Dermis microvascular lymphatic vessel endothelial cell (primary cell): ENCODE measurements at regions not wholly inside any gene's neighbourhood (a gene's known extent, or its start where the extent isn't known, plus 50 kb on each side); places are given as distances from the start of the nearest gene placed in this dataset.

ENCODE experiments used
- DNase-seq, 2 donors: peaks; one replicate each; pipeline versions ENCODE4 v3.0.0 to v3.0.0-alpha.2; 2010; ENCODE audit warnings: low read depth in 2 of 2

- no peak for DNase-seq
Measured at GRCh38 chr5:27377626-27378025, 339.2 kb upstream of the CDH9 start.

GRCh38 chr5:27353970-27354369 is 315.6 kb upstream of the CDH9 start:
- no peak for DNase-seq

- no peak for DNase-seq
Measured at GRCh38 chr5:27353540-27353939, 315.2 kb upstream of the CDH9 start.

GRCh38 chr5:27341342-27341741 is 303.0 kb upstream of the CDH9 start:
- DNase-seq = no peak

GRCh38 chr5:27336817-27337216 is 298.4 kb upstream of the CDH9 start:
- DNase-seq = no peak

- DNase-seq = no peak
Measured at GRCh38 chr5:27328480-27328879, 290.1 kb upstream of the CDH9 start.

- DNase-seq = no peak
Measured at GRCh38 chr5:27325513-27325912, 287.1 kb upstream of the CDH9 start.

GRCh38 chr5:27318701-27319100 is 280.3 kb upstream of the CDH9 start:
- DNase-seq = no peak

GRCh38 chr5:27316271-27316650 is 277.9 kb upstream of the CDH9 start:
- no peak for DNase-seq

- DNase-seq = no peak
Measured at GRCh38 chr5:27315363-27316270, 277.2 kb upstream of the CDH9 start.

- DNase-seq = no peak
Measured at GRCh38 chr5:27313549-27313948, 275.2 kb upstream of the CDH9 start.

GRCh38 chr5:27312291-27312893 is 274.0 kb upstream of the CDH9 start:
- DNase-seq = no peak

GRCh38 chr5:27311544-27311943 is 273.2 kb upstream of the CDH9 start:
- DNase-seq = no peak

GRCh38 chr5:27308153-27308552 is 269.8 kb upstream of the CDH9 start:
- no peak for DNase-seq

GRCh38 chr5:27290172-27290571 is 251.8 kb upstream of the CDH9 start:
- no peak for DNase-seq

- DNase-seq = no peak
Measured at GRCh38 chr5:27276119-27276518, 237.7 kb upstream of the CDH9 start.

- DNase-seq = no peak
Measured at GRCh38 chr5:27275345-27275744, 237.0 kb upstream of the CDH9 start.

GRCh38 chr5:27269766-27270165 is 231.4 kb upstream of the CDH9 start:
- no peak for DNase-seq

GRCh38 chr5:27267209-27267824 is 228.9 kb upstream of the CDH9 start:
- DNase-seq = no peak

- no peak for DNase-seq
Measured at GRCh38 chr5:27266184-27266583, 227.8 kb upstream of the CDH9 start.

- DNase-seq = no peak
Measured at GRCh38 chr5:27257696-27258095, 219.3 kb upstream of the CDH9 start.

GRCh38 chr5:27252911-27253310 is 214.5 kb upstream of the CDH9 start:
- DNase-seq = no peak

- no peak for DNase-seq
Measured at GRCh38 chr5:27242258-27242626, 203.9 kb upstream of the CDH9 start.
